ENCODE measurements at regions not wholly inside any gene's neighbourhood (a gene's known extent, or its start where the extent isn't known, plus 50 kb on each side); places are given as distances from the start of the nearest gene placed in this dataset.

DNA sequence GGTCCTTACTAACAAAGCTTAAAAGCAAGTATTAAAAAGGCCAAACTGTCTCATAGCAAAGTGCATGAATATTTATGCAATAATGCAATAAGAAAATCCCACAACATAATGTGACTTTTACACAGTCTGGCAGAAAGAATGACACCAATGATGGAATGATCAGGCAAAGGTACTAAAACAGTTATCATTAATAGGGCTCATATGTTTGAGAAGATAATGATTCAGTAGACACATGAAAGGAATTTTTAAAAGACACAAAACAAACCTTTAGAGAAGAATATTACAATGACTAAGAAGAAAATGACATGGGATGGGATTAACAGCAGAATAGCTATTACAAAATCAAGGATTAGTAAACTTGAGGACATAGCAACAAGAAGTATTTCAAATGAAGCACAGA is 1411.2 kb upstream of the TMEM132C start:
- no peak for DNase-seq (ENCODE audit: extremely low read depth, low read depth, low spot score)

DNA sequence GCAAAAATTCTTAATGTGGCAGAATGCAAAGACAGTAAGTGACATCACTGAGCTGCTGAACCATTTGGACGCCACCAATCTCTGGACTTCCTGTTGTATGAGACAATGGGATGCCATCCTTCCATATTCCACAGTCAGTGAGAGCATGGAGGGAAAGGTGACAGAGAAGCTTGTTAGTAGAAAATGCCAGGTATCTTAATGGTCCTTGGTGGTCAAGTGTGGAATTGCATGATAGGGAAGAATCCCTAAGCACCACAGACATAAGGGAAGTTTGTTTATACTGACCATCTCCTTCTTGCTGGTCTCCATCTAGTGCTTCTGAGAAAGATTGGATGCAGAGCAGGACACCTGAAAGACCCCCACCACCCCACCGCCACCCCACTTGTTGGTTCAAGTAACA is 1410.0 kb upstream of the TMEM132C start:
- no peak for DNase-seq (ENCODE audit: extremely low read depth, low read depth, low spot score)

DNA sequence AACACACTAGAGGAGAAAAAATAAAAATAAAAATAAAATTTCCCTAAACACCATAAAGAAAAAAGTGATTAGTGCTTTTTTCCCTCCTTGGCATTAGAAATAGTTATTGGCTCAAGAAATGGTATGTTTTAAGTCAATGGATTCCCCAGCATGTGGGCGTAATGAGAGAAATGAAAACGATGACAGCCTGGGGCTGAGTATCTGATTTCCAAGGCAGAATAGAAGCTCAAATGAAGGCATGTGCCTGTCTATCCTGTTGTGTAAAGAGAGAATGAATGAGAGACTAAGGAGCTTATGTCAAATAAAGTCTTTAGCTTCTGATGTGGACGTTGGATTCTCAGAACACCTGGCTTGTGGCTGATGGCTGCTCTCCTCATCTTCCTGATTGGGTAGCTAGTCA is 1408.4 kb upstream of the TMEM132C start:
- DNase-seq (ENCODE audit: extremely low read depth, low read depth, low spot score) = no peak

DNA sequence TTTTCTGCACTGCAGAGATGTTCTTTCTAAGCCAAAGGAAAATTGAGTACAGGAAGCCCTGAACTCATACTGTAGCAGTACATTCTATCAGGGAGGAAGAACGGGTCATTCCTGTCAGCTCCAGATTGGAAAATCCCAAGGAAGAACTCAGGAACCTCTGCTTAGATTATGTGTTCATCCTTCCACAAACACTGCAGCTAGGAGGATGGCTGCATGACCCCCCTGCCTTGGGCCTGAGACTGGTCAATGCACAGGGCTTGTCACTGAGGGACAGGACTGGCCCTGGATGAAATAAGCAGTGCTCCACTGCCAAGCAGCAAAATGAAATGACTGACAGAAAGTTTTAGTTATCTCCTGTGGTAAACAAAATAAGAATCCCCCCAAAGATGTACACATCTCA is 1406.8 kb upstream of the TMEM132C start:
- no peak for DNase-seq (ENCODE audit: extremely low read depth, low read depth, low spot score)

DNA sequence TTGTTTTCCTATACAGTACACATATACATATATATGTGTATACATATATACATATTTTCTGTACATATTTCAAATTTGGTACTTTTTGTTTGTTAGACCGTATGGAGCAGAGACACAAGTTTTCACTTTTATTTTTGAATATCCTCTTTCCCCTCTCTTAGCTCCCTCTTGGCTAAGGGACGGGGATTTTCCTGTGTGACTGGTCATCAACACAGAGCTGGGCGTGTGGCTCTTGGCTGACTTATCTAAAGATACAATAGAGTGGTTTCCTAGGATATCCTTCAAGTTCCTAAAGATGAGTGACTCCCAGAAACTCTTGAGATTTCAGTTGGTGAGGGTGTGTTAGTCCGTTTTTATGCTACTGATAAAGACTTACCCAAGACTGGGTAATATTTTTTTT is 1404.5 kb upstream of the TMEM132C start:
- DNase-seq (ENCODE audit: extremely low read depth, low read depth, low spot score) = no peak

DNA sequence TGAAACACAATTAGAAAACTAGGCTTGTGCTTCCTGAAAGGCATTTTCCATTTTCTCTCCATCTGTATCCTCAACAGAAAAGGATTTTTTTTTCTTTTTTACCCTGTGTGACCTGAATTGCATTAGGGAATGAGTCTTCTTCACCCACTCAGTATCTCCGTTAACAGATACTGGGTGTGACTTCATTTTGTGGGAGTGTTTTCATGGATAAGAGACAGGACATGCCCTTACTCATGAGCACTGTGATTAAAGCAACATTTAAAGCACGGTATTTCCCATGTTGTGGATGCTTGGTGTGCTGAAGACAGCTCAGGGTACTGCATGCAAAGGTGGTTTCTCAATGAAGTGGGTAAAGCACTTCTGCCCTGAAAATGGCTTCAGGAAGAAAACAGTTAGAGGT is 1397.3 kb upstream of the TMEM132C start:
- no peak for DNase-seq (ENCODE audit: extremely low read depth, low read depth, low spot score)

DNA sequence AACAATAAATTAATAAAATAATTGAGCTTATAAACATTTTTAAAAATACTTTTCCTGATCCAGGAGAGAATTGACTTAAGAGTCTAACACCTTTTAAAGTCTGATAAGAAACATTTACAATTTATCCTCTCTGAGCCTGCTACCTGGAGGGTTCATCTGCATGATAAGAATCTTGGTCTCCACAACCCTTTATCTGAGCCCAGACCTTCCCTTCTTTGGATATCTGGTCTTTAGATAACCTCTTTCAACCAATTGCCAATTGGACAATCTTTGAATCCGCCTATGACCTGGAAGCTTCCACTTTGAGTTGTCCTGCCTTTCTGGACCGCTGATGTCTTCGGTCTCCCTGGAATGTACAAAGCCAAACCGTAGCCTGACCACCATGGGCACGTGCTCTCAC is 1393.3 kb upstream of the TMEM132C start:
- no peak for DNase-seq (ENCODE audit: extremely low read depth, low read depth, low spot score)

DNA sequence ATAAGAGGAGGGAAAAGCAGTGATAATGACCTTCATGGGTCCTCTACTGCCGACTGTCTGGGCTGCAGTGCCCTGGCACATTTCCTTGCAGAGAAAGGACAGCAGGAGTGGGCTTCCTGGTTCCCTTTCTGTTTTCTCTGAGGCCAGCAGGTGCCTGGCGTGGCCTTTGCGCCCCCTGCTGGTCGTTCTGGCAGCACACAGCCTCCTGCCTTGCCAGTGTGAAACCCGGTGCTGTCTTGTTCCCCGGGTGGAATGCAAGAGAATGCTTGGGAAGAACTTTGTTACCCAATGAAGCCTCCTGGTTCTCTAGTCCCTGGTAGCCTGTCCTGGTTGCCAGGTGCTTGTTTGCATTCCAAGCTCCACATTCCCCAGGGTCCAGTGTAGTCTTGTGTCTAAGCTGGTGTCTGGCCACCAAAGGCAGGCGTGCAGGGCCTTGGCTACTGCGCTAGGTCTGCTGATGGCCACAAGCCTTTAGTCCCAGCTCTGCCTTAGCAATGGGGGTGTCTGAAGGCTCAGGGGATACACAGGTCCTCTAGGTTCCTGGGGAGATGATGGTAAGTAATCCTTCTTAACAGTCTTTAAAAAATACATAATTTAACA is 1392.4 kb upstream of the TMEM132C start:
- DNase-seq (ENCODE audit: extremely low read depth, low read depth, low spot score) = no peak

DNA sequence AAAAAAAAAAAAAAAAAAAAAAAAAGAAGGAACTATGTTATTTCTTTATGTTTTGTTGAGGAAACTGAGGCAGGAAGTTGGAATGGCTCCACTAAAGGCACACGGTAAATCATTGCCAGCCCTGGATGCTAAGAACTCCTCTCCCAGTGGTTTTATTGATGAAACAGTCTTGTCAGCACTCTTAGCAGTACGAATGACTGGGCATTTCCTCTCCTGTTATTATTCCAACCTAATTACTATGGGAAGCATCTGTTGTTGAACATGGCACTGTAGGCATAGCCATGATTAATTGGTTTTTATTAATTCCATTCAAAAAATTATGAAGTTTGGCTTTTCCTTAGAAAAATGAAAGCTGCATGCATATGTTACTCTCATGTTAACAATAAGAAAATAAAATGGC is 1387.1 kb upstream of the TMEM132C start:
- no peak for DNase-seq (ENCODE audit: extremely low read depth, low read depth, low spot score)

DNA sequence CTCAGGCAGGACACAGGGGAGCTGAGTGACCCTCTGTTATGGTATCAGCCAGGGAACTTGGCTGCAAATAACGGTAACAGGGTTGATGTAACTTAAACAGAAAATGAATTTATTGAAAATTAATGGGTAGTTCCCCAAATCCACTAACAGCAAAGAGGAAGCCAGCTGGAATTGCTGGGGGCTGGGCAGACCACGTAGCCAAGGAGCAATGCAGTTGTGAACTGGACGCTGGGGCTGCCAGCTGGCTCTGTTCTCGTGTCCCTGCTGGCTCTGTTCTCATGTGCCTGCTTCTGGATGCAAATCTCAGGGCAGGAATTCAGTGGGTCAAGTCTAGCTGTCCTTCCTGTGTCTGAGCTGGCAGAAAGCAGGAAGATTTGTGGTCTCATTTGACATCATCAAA is 1383.3 kb upstream of the TMEM132C start:
- DNase-seq (ENCODE audit: extremely low read depth, low read depth, low spot score) = no peak

DNA sequence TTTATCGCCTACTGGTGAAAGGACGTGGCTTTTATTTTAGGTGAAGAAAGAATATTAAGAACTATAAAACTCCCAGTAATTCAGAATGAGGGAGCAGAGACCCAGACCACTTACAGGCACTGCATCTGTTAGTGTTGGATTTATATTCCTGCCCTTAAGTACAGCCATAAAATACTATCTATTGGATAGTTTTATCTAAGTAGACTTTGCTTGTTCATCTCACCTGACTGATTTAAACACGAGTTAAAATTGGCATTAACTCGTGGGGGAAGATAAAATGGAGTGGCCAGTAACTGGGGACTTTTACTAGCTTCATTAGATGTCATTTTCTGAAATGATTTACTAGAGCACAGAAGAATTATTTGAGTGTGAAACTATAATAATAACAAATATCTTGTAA is 1377.5 kb upstream of the TMEM132C start:
- DNase-seq (ENCODE audit: extremely low read depth, low read depth, low spot score) = no peak

DNA sequence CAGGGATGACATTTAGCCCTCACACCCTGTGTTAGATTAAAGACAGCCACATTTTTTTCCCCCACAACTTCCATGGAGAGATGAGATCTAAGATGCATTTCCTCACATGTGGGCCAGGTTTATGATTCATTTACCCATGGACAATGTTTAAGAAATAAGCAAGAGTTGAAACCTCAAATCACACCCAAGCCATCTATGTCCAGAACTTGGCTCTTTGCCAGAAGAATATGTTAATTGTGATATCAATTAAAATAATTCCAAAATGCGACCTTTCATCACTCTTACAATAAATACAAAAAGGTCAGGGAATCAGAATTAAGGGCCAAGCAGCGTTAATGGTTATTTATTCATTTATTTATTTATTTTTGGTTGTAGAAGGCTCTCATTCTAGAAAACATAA is 1376.9 kb upstream of the TMEM132C start:
- DNase-seq (ENCODE audit: extremely low read depth, low read depth, low spot score) = no peak

DNA sequence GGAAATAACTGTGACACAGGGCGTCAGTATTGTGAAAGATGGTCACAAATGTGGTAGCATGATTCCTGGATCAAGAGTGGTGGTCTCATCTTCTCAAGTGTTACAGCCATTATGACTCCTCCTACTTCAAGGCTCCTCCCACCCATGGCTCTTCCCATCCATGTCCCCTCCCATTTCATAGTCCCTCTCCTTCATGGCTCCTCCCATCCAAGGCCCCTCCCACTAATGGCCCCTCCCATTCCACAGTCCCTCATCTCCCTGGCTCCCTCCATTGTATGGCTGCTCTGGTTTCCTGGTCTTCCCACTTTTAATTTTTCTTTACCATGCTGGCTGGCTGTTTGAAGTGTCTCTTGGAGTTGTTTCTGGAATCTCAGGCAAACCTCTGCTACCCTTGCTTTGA is 1375.2 kb upstream of the TMEM132C start:
- no peak for DNase-seq (ENCODE audit: extremely low read depth, low read depth, low spot score)

DNA sequence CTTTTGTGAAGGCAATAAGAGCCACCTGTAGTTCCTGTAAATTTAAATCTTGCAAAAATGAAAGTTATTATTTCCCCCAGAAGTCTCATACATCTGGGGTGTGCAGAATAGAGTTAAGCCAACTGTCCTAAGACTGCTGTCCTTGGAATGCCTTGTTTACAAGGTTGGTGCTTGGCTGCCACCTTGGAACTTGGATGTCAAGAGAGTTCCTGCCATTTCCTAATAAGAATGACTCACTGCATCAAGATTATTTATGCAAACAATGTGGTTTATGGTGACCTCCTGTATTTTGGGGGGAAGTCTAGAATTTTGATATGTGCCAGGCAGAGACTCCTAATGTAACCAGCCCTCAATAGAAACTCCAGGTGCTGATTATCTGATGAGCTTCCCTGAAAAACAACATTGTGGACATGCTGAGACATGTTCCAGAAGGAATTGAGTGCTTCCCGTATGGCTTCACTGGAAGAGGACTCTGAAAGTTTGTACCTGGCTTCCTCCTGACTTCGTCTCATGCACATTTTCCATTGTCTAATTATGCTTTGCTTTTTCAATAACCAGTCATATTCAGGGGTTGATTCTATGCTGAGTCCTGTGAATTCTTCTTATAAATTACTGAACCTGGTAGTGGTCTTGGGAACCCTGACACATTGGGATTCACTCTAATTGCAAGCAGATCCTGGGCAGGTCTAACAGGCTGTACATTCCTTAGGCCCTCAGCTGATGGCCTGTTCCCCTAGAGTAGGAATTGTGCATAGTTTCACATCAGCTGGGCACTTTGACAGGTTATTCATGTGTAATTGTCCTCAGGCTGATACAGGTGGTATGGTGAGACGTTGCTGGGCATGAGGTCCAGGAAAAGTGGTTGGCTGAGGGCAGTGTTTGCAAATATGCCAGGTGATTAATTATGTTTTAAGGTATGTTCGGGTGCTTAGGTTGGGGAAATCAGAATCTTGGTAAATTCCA is 1370.7 kb upstream of the TMEM132C start:
- DNase-seq (ENCODE audit: extremely low read depth, low read depth, low spot score) = no peak

DNA sequence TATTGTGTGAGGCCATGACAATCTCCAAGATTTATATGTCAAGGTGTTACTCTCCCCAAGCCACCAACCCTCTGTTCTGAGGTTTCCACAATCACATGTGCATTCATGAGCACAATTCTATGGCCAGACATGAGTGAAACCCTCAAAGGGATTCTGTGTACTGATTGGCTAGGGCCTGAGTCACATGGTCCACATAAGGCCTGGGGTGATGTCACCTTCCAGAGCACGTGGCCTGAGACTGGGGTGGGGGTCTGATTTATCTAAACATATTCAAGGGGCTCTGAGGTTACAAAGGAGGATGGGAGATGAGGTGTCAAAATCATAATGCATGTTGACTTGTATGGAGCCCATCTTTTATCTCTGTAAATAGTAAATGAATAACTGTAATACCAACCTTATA is 1369.9 kb upstream of the TMEM132C start:
- DNase-seq (ENCODE audit: extremely low read depth, low read depth, low spot score) = no peak

DNA sequence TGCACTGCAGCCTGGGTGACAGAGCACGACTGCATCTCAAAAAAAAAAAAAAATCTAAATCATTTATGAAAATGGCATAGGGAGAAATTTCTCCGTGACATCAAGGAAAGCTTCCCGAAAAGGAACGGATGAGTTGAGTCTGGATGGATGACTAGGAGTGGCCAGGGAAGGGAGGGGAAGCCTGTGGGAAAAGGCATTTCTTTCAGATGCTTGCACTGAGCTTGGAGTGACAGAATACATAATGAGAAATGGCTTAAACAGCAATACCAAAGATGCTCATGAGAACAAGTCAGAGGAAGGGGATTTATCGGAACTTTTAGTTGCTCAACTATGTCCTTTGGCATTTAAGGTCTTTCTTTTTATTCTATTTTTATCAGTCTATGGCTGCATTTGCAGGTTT is 1369.2 kb upstream of the TMEM132C start:
- DNase-seq (ENCODE audit: extremely low read depth, low read depth, low spot score) = no peak

DNA sequence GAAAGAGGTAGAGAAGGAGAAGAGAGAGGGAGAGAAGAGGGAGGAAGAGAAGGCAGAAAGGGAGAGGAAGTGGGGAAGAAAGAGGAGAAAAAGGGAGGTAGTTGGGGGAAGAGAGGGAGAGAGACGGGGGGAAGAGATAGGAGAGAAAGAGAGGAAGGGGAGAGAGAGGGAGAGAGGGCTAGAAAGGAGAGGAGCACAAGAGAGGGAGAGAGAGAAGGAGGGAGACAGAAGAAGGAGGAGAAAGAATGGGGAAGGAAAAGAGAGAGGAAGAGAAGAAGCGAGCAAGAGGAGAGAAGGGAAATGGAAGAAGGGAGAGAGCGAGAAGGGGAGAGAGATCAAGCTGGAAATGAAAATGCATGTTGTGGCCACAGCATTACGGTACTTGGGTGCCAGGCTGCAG is 1368.4 kb upstream of the TMEM132C start:
- no peak for DNase-seq (ENCODE audit: extremely low read depth, low read depth, low spot score)

DNA sequence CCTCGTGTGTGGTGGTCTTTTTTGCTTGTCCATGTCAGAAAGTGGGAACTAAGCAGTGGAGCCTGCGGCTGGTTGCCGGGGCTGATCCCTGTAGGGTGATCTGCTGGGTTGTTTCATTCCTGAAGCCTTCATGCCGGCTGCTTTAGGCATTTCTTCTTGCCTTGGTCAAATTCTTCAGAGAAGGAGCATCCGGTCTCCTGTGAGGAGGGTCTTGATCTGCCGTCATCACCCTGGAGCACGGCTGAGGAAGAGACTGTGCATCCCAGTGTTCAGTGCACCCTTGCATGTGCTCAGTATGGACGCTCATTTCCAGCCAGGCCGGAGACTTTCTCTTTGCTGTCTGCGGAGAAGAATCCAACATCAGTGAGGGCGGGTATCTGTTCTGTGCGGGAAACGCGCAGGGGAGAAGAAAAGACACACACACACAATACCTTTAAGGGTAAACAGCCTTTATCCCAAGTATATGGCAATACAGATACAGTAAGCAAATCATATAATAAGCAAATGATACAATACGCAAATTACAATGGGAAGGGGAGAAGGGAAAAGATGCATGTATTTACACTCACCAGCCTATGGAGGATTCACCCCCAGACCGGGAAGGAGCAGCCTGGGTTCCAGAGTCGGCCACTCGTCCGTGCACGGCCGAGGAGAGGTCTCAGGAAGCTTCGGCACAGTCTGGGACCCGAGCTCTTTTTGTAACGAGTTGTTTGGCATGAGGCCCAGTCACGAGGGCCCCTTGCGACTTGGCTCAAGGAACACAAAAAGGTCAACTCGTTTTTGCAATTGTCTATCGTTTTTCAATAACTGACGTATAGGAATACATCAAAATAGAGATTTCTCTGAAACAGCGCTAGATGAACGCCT is 1366.8 kb upstream of the TMEM132C start:
- no peak for DNase-seq (ENCODE audit: extremely low read depth, low read depth, low spot score)

DNA sequence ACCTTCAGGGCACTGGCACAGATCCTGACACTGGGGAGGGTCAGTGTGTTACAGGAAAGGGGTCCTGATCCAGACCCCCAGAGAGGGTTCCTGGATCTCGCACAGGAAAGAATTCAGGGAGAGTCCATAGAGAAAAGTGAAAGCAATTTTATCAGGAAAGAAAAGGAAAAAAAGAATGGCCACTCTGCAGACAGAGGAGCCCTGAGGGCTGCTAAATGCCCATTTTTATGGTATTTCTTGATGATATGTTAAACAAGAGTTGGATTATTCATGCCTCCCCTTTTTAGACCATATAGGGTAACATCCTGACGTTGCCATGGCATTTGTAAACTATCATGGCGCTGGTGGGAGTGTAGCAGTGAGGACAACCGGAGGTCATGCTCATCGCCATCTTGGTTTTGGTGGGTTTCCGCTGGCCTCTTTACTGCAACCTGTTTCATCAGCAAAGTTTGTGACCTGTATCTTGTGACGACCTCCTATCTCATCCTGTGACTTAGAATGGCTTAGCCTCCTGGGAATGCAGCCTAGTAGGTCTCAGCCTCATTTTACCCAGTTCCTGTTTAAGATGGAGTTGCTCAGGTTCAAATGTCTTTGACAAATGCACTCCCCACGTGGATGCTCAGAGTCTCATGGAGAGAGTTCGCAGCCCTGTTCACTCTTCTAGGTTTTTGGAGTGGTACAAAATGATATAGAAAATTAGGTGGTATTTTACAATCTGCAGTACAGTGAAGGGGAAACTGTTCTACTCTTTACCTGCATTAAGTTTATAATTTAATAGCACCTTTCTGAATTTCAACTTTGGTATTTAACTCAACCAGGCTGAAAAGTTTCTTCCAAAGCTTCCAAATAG is 1363.7 kb upstream of the TMEM132C start:
- no peak for DNase-seq (ENCODE audit: extremely low read depth, low read depth, low spot score)

DNA sequence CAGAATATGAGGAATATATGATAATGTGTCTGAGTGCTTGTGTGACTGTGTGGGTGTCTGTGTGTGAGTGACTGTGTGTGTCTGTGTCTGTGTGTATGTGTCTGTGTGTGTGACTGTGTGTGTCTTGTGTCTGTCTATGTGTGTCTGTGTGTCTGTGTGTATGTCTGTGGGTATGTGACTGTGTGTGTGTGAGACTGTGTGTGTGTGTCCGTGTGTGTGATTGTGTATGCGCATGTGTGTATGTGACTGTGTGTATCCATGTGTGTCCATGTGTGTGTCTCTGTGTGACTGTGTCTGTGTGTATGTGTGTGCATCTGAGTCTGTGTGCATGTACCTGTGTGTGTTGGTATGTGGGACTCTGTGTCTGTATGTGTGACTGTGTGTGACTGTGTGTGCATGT is 1361.2 kb upstream of the TMEM132C start:
- DNase-seq (ENCODE audit: extremely low read depth, low read depth, low spot score) = no peak

All from glomerular endothelial cell (primary cell).